ENCODE measurements at regions not wholly inside any gene's neighbourhood (a gene's known extent, or its start where the extent isn't known, plus 50 kb on each side); places are given as distances from the start of the nearest gene placed in this dataset.

DNA sequence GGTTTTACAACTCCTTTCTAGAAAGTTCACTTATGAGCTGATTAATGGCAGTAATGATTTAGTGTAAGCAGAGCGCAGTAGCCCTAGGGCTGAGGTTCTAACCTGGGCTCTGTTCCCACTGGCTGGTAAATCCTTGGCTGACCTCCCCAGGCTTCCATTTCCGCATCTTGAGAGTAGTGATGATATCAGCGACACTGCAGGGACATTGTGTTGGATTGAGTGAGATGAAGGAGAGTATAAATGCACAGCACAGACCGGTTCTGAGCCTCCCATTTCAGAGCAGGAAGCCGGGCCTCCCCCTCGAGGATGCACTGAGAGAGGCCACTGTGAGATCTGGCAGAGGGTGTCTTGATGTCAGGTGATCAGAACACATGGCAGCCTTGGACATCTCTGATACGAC lies 477.2 kb upstream of the SULF2 start:
- DNase-seq = no peak

DNA sequence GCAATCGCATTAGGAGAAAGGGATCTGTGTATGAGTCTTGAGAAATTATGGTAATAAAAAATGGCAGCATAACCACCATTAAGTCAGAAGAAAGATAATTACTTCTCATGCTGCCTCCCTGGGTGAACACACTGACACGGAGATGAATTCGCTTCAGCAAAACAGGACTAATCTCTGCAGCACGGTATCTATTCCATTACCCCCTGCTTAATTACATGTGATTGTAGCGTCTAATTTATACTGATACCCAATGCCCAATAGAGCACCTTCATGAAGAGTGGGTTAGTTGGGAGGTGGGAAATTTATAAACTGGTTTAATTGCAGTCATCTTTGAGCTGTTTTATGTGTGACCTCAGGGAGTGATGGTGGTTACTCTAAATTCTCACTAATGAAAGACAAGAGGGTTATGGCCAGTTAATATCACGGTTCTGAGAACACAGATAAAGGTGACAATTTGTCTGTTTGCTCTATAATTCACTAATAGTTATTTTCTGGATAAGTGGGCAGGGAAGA lies 476.2 kb upstream of the SULF2 start:
- no peak for DNase-seq

DNA sequence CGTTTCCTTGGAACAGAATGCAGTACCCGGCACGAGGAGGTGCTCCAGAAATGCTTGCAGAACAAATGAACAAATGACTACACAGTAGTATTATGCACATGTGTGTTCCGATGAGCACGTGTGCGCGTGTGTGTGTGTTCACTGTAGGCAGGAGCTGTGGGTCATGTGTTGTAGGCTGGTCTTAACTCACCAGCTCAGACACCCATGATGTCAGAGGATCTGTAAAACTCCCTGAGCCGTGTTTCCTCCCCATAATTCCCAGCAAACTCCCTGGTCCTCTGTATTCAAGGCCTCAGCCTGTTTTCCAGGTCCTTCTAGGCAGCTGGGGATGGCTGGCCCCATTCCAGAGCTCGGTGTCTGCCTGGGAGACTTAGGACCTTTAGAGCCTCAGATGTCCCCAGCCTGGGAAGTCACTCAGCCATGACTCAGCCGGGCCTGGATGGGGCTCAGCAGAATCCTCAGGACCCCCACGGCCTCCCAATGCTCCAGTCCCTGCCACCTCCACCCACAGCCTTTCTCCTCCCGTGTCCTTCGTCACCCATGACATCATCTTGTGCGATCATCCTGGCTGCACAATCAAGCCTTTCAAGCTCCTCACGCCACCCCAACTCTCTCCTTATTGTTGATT lies 475.0 kb upstream of the SULF2 start:
- DNase-seq = no peak

DNA sequence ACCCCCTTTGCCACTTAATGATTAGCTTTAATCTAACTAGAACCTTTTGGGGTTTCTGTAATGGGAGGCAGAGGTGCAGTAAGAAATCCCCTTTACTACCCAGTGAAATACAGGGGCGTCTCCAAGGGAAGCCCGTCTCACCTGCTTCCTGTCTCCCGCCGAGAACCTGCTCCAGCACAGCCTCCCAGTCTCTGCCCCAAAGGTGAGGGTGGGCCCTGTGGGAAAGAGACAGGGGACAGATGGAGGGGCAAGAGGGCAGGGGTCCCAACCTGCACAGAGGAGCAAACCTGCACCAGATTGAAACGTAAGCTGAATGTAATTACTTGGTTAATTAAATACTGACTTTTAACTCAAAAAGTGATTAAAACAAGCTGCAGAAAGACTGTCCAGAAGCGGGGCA lies 474.2 kb upstream of the SULF2 start:
- DNase-seq = no peak

DNA sequence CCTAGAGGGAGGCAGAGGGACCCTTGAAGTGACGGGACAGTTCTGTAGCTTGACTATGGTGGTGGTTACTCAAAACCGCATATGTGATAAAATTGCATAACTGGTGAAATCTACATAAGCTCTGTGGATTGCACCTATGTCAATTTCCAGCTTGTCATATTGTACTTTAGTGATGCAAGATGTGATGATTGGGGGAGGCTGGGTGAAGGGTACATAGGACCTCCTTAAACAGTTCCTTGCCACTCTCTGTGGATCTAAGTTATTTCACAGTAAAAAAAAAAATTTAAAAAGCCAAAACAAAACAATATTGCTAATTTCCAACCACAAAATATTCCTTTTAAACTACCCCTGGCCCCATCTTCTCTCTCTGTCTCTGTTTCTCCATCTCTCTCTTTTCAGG lies 472.6 kb upstream of the SULF2 start:
- no peak for DNase-seq

DNA sequence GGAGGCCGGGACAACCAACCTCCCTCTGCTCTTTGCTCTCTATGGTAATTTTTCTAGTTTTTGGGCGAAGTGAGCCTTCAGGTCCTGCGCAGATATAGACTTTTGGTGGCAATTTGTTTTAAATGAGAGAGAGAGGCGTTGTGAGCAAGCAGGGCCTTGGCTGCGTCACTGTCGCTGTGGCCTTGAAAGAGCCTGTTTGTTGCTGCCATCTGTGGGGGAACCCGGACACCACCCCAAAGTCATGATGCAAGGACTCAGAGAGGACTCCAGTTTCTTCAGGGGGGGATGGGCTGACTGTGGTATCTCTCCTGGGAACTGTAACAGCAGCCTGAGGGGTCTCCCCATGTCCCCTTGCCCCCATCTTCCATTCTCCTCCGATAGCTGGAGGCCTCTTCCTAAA lies 462.7 kb upstream of the SULF2 start:
- DNase-seq = no peak

DNA sequence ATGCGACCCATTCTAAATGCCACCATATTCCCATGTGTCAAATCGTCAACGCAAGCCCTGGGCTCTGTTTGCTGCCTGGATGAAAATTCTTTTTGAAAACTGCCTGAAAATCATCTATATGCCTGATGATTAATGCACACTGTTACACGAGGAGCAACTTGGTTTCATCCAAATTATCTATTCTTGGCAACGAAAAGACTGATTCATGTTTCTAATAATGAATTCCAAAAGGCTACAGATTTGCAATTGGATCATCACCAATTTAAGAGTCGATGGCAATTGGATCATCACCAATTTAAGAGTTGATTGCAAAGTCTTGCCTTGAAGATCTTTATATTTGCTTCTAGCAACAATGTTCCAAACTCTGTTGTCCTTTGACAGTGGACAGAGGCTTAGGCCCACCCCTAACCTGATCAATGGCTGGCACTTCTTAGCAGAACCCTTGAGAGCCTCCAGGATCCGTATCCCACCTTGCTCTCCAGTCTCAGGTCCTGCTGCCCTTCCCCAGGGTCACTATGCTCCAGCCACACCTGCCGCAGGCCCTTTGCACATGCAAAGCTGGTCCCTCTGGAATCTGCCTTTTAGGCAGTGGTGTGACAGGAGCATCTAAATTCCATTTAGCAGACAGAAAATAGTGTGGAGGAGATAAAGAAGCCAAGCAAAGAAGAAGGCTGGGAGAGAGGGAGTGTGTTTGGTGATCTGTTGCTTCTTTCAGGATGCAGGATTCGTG lies 460.9 kb upstream of the SULF2 start:
- no peak for DNase-seq

DNA sequence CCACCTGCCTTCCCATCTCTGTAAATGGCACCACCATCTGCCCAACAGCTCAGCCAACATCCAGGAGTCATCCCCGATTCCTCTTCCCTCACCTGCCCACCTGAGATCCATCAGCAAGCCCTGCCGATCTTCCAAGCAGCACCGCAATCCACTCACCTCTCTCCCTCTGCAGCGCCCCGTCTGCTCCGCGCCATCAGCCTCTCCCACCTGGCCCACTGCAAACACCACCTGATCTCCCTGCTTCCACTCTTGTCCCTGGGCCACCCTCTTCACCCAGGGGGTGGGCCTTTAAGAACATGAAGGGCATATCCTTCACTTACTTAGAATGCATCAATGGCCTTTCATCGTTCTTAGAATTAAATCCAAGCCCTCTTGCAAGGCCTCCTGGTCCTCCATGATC lies 457.3 kb upstream of the SULF2 start:
- no peak for DNase-seq

DNA sequence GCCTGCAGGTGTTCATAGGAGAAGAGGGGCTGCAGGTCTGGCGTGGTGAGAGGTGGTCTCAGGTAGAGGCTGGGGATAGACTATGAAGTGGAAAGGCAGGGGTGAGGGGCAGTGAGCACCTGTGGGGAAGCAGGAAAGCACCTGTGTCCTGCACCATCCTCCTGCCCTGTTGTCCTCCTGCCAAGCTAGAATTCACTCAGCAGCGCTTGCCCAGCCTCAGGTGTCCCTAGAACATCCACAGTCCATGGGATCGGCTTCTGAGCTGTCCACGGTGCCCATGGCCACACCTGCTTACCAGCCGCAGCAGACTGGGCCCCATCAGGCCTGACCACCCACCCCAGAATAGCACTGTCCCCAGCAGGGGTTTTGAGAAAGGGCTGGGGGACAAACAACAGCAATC lies 456.2 kb upstream of the SULF2 start:
- no peak for DNase-seq

DNA sequence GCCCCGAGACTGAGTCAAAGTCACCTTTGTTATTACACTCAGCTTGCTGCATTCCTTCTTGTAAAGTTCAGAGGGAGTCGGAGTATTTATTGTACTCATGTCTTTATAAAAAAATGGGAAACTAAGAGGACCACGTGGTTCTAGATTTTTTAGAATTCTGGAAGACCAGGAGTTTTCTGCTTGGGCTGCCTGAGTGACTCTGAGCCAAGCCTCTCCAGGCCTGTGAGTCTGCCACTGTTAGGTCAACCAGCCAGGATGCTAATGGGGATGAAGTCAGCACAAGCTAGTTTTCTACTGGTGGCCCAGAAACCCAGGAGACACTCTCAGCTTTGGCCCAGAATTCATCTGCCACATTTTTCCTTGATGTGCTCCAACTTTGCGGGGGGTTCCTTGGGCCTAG lies 453.5 kb upstream of the SULF2 start:
- no peak for DNase-seq

DNA sequence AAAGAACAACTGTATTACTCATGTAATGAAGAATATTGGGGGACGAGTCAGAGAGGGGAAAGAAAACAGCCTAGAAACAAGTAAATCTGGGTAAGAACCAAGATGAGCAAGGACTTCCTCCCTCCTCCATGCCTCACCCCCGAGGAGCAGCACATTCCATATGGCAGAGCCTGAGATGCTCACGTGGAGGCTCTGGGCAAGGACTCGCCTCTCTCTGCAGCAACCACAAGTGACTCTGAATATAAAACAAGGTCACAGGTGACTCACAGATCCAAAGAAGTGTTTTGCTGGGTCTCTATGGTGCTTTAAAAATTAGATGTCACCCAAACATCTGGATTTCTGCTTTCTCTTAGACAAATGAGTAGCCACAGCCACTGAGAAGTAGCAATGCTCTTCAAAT lies 453.0 kb upstream of the SULF2 start:
- DNase-seq = no peak

DNA sequence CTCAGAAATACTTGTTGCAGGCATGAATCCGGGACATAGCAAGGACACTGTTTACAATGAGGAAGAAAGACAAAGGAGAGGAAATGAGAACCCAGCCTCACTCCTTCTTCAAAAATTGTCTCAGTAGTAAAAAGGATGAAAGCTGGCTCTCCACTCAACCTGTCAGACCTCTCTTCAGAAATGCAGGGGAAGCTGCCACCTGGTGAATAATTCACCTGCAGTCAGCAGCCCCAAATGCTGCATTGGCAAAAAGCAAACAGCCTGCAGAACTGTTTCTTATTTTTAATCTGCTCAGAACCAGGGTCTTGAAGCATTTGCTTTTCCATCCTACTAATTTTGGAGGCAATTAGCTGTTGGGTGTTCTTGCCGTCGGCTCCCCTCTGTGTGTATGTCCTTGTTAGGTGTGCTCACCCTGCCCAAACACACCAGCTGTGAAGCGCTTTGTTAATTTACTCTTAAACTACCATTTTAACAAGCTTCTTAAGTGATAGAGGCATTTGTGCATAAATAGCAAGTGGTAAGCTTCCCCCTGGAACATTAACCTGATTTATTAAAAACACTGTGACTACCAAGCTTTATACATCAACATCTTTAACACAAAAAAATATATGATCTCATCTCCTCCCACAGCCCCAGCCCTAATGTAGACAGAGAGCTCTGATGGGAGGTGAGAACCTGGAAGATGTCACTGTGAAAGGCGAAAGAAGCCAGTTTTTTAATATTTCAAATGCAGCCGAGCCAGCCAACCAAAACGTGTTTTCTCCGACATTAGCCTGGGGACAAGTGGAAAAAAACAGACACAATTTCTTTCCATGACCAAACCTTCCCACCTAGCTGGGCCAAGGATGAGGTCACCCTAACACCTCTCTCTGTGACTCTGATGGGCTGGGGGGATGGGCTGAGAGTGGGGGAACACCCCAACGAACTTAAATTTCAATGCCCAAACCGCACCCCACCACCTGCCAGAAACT lies 451.0 kb upstream of the SULF2 start:
- no peak for DNase-seq

DNA sequence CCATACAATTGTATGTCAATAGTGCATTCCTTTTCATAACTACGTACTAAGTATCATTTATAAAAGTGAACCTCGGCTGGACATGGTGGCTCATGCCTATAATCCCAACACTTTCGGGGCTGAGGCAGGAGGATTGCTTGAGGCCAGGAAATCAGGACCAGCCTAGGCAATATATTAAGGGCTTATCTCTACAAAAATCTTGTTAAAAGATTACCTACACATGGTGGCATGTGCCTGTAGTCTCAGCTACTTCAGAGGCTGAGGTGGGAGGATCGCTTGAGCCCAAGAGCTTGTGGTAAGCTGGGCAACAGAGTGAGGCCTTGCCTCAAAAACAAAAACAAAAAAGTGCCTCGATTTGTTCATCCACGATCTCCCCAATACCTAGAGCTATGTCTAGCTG lies 449.7 kb upstream of the SULF2 start:
- DNase-seq = no peak

DNA sequence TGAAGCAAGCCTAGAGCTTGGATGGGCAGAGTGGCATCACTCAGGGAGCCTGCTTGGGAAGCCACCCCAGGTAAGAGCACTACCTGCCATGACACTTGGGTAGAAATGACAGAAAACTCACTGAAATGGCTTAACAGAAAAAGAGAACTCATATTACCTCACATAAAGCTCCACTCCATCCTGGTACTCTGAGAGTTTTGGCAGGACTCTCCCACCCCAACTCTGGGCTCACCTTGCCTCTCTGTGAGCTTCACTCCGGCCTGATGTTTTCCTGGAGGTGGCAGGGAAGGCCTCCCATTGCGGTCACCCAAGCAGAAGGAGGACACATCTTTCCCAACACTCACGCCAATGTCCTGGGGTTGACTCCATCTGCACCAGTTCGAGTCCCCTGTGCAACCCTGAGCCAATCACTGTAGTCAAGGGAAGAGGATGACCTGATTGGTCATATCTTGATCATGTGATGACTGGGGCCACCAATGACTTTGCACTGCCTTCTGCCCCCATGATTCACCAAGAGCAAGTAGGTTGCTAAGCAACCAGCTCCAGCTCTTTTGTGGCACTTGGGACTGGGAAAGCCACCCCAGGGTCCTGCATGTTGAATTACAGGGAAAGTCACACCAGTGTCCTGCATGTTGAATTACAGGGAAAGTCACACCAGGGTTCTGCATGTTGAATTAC lies 446.1 kb upstream of the SULF2 start:
- DNase-seq = no peak

DNA sequence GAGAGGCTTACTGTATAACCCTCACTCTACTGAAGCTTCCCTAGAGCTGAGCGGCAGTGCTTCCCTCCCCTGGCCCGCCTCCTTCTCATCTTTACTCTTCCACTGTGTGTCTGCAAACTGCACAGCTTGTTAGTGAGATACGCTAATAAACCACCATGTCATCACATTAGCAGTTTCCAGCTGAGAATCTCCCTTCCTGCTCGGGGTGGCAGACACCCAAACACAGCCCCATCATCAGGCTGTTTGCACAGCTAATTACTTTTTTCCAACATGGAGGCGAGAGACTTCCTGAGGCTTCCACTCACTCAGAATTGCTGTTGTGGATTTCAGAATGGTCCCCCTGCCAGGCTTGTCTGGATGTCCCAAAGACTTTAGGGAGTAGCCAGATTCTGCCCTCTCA lies 444.9 kb upstream of the SULF2 start:
- no peak for DNase-seq

DNA sequence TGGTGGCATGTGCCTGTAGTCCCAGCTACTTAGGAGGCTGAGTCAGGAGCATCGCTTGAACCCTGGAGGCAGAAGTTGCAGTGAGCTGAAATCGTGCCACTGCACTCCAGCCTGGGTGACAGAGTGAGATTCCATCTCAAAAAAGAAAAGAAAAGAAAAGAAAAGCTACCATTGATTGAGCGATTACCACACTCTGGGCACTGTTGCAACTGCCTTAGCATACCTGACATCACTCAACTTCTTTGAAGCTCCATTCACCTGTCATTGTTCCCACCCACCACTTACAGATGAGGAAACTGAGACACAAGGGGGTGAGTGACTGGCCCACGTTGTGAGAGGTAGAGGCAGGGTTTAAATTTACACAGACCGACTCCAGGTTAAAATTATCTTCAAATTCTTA lies 442.1 kb upstream of the SULF2 start:
- DNase-seq = no peak

DNA sequence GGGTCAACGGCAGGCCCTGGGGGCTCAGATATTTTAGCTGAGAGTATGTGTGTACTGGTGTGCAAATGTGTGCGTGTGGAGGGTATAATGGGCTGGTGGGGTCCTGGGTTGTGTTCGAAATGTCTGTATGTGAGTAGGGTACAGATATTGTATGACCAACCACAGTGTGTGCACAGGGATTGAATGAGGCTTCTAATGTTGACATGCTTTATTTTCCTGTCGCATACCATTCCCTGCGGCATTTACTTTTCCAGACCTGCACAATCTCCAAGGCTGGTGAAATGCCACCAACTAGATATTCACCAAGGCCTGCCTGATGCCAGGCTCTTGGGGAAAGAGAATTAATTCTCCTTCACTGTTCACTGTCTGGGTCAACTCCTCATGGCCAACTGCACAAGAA lies 441.4 kb upstream of the SULF2 start:
- no peak for DNase-seq

DNA sequence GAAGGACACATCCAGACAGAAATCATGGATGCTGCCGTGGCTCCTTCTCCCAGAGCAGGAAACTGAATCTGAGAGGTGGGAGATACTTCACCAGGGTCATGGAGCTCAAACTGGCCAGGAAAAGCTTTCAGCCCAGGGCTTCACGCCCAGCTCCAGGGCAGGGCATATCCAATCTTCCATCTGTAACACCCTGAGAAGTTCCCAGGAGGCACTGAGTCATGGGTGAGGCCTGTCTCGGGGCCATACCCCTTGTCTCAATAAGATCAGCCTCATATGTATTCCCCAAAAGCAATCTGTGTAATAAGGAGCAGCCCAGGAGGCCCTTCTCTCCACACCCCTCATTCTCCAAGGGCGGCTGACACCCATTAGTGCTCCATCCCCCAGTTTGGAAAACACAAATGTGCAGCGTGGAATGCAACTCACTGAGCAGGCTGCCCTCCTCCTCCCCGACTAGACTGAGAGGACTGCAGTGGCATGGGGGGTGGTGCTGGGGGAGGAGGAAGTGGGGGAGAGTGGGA lies 439.3 kb upstream of the SULF2 start:
- DNase-seq = no peak

DNA sequence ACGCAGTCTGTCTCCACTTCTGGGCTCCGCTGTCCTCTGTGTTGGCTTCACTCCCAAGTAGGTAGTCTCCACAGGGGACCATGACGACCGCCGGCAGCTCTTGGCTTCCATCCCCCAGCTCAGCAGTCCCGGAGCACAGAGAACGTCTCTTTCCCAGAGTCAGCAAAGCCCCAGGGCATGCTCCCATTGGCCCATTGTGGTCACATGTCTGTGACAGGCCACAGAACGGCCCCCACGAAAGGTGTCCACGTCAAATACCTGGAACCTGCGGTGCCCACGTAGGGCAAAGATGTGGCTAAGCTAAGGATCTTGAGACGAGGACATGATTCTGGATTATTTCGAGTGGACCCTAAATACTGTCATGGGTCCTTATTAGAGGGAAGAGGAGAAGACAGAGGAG lies 438.4 kb upstream of the SULF2 start:
- no peak for DNase-seq

DNA sequence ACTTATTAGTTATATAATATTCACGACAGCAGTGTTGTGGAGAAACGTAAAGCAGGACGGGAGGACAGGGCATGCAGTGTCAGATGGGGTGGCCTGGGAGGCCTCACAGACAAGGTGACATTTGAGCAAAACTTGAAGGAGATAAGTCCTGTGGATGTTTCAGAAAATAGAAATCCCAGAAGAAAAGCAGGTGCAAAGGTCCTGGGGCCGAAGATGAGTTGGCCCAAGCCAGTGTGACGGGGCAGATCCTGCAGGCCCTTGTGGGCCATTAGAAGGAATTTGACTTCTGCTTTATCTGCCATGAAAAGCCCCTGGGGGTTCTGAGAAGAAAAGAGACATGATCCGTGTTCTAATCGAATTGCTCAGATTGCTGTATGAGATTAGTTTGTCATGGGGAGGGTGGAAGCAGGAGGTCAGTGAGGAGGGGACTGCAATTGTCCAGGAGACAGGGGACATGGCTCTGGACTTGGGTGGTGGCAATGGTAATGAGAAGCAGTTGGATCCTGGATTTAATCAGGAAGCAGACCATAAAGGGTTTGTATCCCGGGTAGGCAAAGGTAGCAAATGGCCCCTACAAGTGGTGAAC lies 437.4 kb upstream of the SULF2 start:
- DNase-seq = no peak

DNA sequence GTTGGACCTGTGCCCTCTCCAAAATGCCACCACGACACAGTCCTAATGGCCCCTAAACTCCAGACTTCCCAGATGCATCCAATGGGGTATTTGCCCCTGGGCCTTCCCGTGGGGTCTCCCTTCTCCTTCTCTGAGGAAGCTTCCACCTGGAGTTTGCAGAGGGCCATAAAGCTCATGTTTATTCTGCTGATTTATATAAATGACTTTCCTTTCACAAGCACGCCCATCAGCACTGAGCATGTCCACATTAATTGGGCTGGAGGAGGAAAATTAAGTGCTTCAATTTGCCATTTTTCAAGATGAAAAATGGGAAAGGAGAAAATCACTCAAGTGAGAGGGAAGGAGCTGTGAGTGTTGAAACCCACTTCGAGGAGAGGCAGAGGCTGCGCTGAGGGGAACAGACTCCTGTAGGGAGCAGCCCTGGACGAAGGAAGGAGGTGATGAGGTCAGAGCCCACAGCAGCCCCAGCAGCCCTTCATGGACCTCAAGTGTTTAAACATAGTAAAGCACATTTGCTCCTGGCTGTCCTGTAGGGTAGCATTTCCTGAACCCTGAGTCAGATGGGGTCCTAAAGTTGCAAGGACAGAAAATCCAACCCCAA lies 434.9 kb upstream of the SULF2 start:
- no peak for DNase-seq

DNA sequence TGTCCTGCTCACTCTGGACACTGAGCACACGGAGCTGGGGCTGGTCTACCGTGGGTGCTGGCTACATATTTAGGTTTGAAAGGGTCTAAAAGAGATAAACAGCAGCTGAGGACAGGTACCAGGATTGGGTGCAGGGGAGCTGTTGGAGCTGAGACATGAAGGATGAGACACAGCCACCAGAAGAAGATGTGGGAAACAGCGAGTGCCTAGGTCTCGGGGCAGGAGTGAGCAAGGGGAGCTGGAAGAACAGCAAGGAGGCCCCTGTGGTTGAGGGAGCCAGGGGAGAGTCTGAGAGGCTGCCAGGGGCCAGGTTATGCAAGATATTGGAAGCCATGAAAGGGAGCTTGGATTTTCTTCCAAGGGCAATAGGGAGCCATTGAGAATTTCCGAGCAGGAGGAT lies 434.0 kb upstream of the SULF2 start:
- no peak for DNase-seq

Measured in stimulated activated naive CD4-positive, alpha-beta T cell (primary cell).